ENCODE measurements at regions not wholly inside any gene's neighbourhood (a gene's known extent, or its start where the extent isn't known, plus 50 kb on each side); places are given as distances from the start of the nearest gene placed in this dataset.

DNA sequence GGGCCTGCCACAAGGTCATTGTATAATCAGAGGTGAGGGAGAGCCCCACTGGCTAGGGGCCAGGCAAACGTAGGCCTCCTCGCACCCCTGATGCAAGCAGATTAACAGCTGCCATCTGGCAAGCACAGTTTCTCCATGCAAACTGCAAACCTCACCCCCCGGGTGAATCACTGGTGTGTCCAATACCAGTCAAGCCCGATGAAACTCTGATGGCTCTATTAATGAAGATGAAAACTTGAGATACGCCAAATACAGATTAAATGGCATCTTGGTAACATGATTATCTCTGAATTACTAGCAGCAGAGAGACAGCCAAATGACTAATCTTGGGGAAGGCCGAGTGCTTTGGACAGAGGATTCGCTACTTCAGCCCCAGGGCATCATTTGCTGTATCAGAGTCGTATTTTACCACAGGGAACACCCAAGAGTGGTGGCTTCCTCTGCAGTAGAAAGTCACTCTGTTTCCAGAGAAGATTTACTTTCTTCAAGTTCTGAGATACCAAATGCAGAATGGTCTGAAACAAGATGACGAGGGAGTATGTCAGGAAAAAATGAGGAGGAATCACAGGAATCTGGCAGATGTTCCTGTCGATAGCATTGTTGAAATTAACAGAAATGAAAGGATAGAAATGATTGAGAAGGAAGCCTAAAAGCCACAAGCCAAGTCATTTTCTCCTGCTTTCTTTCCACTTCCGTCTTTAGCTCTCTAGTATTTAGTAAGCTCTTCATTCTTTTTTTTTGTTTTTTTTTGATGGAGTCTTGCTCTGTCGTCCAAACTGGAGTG is 96.2 kb upstream of the NR2F2 start:
- Histone ChIP-seq H3K9me3 (no peaks in the 10 kb centered on the region), H3K27me3 (peaks cover 8% of the 10 kb centered on the region; the same call in 1 of the 2 replicates), H3K4me1 (no peaks in the 10 kb centered on the region; the same call in 1 of the 2 replicates), H3K36me3 (no peaks in the 10 kb centered on the region), H3K4me3 (ENCODE audit: low read depth, low read length) (no peak overlapping the region)
- TF ChIP-seq, protein P1, sequence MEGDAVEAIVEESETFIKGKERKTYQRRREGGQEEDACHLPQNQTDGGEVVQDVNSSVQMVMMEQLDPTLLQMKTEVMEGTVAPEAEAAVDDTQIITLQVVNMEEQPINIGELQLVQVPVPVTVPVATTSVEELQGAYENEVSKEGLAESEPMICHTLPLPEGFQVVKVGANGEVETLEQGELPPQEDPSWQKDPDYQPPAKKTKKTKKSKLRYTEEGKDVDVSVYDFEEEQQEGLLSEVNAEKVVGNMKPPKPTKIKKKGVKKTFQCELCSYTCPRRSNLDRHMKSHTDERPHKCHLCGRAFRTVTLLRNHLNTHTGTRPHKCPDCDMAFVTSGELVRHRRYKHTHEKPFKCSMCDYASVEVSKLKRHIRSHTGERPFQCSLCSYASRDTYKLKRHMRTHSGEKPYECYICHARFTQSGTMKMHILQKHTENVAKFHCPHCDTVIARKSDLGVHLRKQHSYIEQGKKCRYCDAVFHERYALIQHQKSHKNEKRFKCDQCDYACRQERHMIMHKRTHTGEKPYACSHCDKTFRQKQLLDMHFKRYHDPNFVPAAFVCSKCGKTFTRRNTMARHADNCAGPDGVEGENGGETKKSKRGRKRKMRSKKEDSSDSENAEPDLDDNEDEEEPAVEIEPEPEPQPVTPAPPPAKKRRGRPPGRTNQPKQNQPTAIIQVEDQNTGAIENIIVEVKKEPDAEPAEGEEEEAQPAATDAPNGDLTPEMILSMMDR (IDR thresholded peaks at IDR 0.05; ENCODE audit: low read depth, low read length): no peak
- peak; percentile 75 for DNase-seq

DNA sequence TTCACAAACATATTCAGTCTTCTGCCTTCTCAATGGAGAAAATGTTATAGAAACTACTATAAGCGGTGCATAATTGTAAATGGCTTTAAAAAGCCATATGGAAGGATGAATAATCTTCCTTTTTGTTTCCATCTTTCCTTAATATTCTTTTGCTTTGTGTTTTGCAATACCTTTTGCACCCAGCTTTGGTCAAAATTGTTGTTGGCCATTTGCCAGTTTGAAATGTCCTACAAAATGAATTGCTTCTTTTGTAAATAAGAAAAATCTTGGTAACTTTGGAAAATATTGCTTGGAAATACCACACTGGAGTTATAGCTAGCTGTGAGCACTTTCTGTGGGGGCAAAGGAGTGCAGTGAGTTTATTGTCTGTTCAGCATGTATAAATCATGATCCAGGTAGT is 93.5 kb upstream of the NR2F2 start:
- no peak overlapping the region for H3K4me3 ChIP-seq (ENCODE audit: low read depth, low read length)
- no peaks in the 10 kb centered on the region for H3K36me3 ChIP-seq
- TF ChIP-seq, protein P1 (IDR thresholded peaks at IDR 0.05; ENCODE audit: low read depth, low read length): no peak

DNA sequence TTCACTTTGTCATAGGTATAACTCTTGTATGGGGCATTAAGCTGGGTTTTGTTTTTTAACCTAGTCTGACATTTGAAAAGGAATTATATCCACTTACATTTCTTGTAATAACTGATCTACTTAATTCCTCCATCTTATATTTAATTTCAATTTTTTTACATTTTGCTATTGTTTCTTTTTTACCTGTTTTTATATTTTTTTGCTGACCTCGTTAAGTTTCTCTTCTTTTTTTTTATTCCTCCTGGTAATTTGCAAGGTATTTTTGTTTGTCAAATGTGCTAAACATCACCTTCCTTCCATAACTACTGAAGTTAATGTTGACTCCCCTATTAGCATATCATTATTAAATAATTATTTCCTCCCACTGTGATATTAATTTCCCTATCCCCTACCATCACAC is 87.7 kb upstream of the NR2F2 start:
- Histone ChIP-seq H3K36me3 (no peaks in the 10 kb centered on the region), H3K4me1 (no peaks in the 10 kb centered on the region), H3K9me3 (peaks cover 2% of the 10 kb centered on the region; the same call in 1 of the 2 replicates), H3K4me3 (ENCODE audit: low read depth, low read length) (no peak overlapping the region), H3K27me3 (peaks cover 9% of the 10 kb centered on the region)
- TF ChIP-seq, protein P1 (IDR thresholded peaks at IDR 0.05; ENCODE audit: low read depth, low read length): no peak
- no peak for DNase-seq

More for the DNA sequence above, 93.5 kb upstream of the NR2F2 start:
- DNase-seq: no peak
- H3K4me1 ChIP-seq: no peaks in the 10 kb centered on the region; the same call in 1 of the 2 replicates
- H3K9me3 ChIP-seq: no peaks in the 10 kb centered on the region
- H3K27me3 ChIP-seq: peaks cover 17% of the 10 kb centered on the region

DNA sequence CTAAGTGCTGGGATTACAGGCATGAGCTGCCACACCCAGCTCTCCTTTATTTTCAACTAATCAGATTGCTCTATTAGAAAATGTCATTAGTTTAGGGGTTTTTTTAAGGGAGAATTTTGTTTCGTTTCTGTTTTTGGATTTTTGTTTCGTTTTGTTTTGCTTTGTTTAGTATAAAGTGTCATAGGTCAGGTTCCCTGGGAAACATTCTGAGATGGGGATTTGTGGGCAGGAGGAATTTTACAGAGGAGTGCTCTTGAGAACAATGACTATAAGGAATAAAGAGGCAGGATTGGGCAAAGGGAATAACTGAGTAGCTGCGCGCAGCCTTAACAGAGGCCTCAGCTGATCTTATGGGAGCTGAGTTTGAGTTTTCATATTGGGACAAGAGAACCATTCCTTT is 86.8 kb upstream of the NR2F2 start:
- Histone ChIP-seq H3K4me3 (ENCODE audit: low read depth, low read length) (no peak overlapping the region), H3K27me3 (peaks cover 9% of the 10 kb centered on the region), H3K4me1 (no peaks in the 10 kb centered on the region), H3K9me3 (peaks cover 2% of the 10 kb centered on the region; the same call in 1 of the 2 replicates), H3K36me3 (no peaks in the 10 kb centered on the region)
- TF ChIP-seq, protein P1 (IDR thresholded peaks at IDR 0.05; ENCODE audit: low read depth, low read length): no peak
- no peak for DNase-seq

DNA sequence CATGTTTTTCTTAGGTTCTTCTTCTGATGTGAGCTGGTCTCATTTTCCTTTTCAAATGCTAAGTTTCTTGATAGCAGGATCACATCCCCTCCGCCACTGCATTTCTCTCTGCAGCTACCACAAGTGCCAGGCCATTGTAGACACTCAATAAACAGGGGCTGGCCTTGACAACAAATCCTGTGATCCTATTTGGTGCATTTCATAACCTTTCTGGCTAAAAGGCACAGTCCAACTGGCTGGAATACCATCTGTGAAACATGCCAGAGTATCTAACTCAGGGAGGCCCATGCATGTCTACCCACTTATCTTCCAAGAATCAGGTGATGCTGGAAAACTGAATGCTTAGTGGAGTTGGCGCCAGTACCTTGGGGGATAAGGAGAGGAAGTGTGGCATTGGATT is 85.2 kb upstream of the NR2F2 start:
- no peaks in the 10 kb centered on the region for H3K4me1 ChIP-seq
- H3K36me3 ChIP-seq: no peaks in the 10 kb centered on the region
- H3K27me3 ChIP-seq: peaks cover under 1% of the 10 kb centered on the region; the same call in 1 of the 2 replicates
- H3K4me3 ChIP-seq (ENCODE audit: low read depth, low read length): no peak overlapping the region
- peaks cover 2% of the 10 kb centered on the region; the same call in 1 of the 2 replicates for H3K9me3 ChIP-seq
- DNase-seq: no peak
- TF ChIP-seq, protein P1 (IDR thresholded peaks at IDR 0.05; ENCODE audit: low read depth, low read length): no peak

DNA sequence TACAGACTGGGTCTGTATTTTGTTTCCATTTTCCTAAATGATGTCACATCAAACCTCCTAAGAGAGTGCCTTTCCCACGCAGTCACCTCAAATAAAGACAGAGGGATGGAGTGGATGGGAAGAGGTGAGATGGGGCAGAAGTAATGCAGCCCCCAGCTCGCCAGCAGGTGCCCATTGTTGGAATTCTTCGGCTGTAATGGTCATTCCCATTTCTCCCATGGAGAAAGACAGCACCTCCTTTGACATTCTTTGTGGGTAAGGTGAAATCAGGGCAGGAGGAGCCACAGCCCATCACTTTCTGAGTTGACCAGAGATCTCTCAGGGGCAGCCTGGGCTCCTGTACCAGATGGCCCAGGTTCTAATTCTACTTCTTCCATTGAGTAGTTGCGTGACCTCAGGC is 84.4 kb upstream of the NR2F2 start:
- H3K9me3 ChIP-seq: peaks cover 2% of the 10 kb centered on the region; the same call in 1 of the 2 replicates
- H3K4me3 ChIP-seq (ENCODE audit: low read depth, low read length): no peak overlapping the region
- TF ChIP-seq, protein P1 (IDR thresholded peaks at IDR 0.05; ENCODE audit: low read depth, low read length): no peak
- H3K27me3 ChIP-seq: no peaks in the 10 kb centered on the region
- H3K36me3 ChIP-seq: no peaks in the 10 kb centered on the region
- no peak for DNase-seq
- no peaks in the 10 kb centered on the region for H3K4me1 ChIP-seq
